HUES64 (cell line): ENCODE measurements at regions not wholly inside any gene's neighbourhood (a gene's known extent, or its start where the extent isn't known, plus 50 kb on each side); places are given as distances from the start of the nearest gene placed in this dataset.

Source experiments
- H3K27ac ChIP-seq: 2 replicates; pipeline ENCODE4 v1.7.0; 2013; ENCODE audit warnings: low read depth, low read length, inconsistent platforms
- H3K27me3 ChIP-seq: 2 replicates; pipeline ENCODE4 v1.6.1; 2013; ENCODE audit warnings: mild to moderate bottlenecking, low read length; ENCODE audit not compliant: insufficient read depth
- H3K36me3 ChIP-seq: 2 replicates; pipeline ENCODE4 v1.6.1; 2013; ENCODE audit warnings: mild to moderate bottlenecking, low read length; ENCODE audit not compliant: insufficient read depth
- H3K4me1 ChIP-seq: 2 replicates; pipeline ENCODE4 v1.6.1; 2013; ENCODE audit warnings: mild to moderate bottlenecking, low read length, moderate library complexity; ENCODE audit not compliant: insufficient read depth
- H3K4me3 ChIP-seq: 2 replicates; pipeline ENCODE4 v1.5.1; 2013; ENCODE audit warnings: mild to moderate bottlenecking, low read length, moderate library complexity
- H3K9ac ChIP-seq: 2 replicates; pipeline ENCODE4 v1.6.1; 2013; ENCODE audit warnings: mild to moderate bottlenecking, low read depth, low read length
- H3K9me3 ChIP-seq: 2 replicates; pipeline ENCODE4 v1.6.1; 2013; ENCODE audit warnings: low read depth, low read length; ENCODE audit not compliant: insufficient read depth
- WGBS: fragments of 150-250, 120-280 bp; methylation state at CpG from one replicate; pipeline ENCODE4 v1.1.7; 2013; ENCODE audit warnings: missing lambda C conversion rate; 5-methylcytosine and 5-hydroxymethylcytosine counted together

- Histone ChIP-seq H3K36me3 (no peaks in the 10 kb centered on the region), H3K9ac (no peak overlapping the region), H3K9me3 (no peaks in the 10 kb centered on the region), H3K4me1 (peaks cover 11% of the 10 kb centered on the region; the same call in 1 of the 2 replicates), H3K27me3 (no peaks in the 10 kb centered on the region), H3K4me3 (no peak overlapping the region), H3K27ac (no peak overlapping the region)
- WGBS = 92% methylated on average over 3 of the region's 3 CpGs
Observed at GRCh38 chr12:126908765-126909142, 1358.2 kb upstream of the TMEM132C start.

DNA sequence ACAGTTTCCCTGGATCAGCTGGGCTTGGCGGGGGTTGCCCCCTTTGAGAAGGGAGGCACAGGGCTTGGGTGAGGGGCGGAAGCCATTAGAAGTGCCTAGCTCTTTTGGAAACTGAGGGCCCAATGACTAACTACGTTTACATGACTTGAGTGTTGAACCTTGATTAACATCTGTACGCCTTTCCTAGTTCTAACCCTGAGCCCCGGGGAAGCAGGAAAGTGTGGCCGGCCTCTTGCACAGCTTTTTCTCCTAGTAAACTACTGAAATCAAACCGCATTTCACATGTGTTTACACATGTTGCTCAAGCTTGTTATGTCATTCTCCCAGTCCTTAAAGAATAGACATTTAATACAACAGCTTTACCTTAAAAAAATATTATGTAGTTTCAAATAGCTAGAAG is 1356.4 kb upstream of the TMEM132C start:
- 84% methylated on average over 7 of the region's 7 CpGs for WGBS
- no peaks in the 10 kb centered on the region for H3K36me3 ChIP-seq
- peaks cover 11% of the 10 kb centered on the region; the same call in 1 of the 2 replicates for H3K4me1 ChIP-seq
- H3K9me3 ChIP-seq = no peaks in the 10 kb centered on the region
- no peak overlapping the region for H3K27ac ChIP-seq
- H3K27me3 ChIP-seq = no peaks in the 10 kb centered on the region
- H3K9ac ChIP-seq = no peak overlapping the region
- H3K4me3 ChIP-seq = no peak overlapping the region

DNA sequence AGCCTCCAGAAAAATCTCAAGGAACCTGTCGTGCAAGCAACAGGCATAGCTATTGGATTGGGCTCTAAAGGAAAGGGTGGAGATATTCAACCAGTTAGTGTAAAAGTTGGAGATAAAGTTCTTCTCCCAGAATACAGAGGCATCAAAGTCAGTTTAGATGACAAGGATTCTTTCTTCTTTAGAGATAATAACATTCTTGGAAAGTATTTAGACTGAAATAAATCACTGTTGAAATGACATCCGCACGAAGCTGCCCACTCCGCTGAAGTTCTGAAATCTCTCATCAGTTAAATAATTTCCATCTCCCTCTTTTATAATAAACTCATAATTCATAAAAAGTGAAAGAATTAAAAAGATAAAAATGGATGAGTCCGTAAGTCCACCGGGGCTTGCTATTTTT is 1354.9 kb upstream of the TMEM132C start:
- Histone ChIP-seq H3K36me3 (no peaks in the 10 kb centered on the region), H3K9ac (no peak overlapping the region), H3K4me1 (peaks cover under 1% of the 10 kb centered on the region; the same call in 1 of the 2 replicates), H3K9me3 (no peaks in the 10 kb centered on the region), H3K4me3 (no peak overlapping the region), H3K27me3 (no peaks in the 10 kb centered on the region), H3K27ac (no peak overlapping the region)
- 97% methylated on average over 3 of the region's 6 CpGs for WGBS

- no peaks in the 10 kb centered on the region for H3K36me3 ChIP-seq
- no peak overlapping the region for H3K27ac ChIP-seq
- H3K27me3 ChIP-seq = no peaks in the 10 kb centered on the region
- H3K4me3 ChIP-seq = no peak overlapping the region
- H3K9ac ChIP-seq = no peak overlapping the region
- no peaks in the 10 kb centered on the region for H3K9me3 ChIP-seq
- H3K4me1 ChIP-seq = no peaks in the 10 kb centered on the region
- WGBS = 79% methylated on average over 4 of the region's 5 CpGs
Observed at GRCh38 chr12:126914170-126914793, 1352.7 kb upstream of the TMEM132C start.

GRCh38 chr12:126915309-126915708 is 1351.7 kb upstream of the TMEM132C start:
- H3K4me1 ChIP-seq = no peaks in the 10 kb centered on the region
- no peaks in the 10 kb centered on the region for H3K9me3 ChIP-seq
- H3K9ac ChIP-seq = no peak overlapping the region
- H3K27ac ChIP-seq = no peak overlapping the region
- H3K27me3 ChIP-seq = no peaks in the 10 kb centered on the region
- no peaks in the 10 kb centered on the region for H3K36me3 ChIP-seq
- H3K4me3 ChIP-seq = no peak overlapping the region
- WGBS = 95% methylated on average over 5 of the region's 6 CpGs

- 76% methylated on average over 7 of the region's 7 CpGs for WGBS
- Histone ChIP-seq H3K9ac (no peak overlapping the region), H3K36me3 (no peaks in the 10 kb centered on the region), H3K27ac (no peak overlapping the region), H3K9me3 (no peaks in the 10 kb centered on the region), H3K4me3 (no peak overlapping the region), H3K27me3 (no peaks in the 10 kb centered on the region), H3K4me1 (no peaks in the 10 kb centered on the region)
Observed at GRCh38 chr12:126926023-126926594, 1340.9 kb upstream of the TMEM132C start.

DNA sequence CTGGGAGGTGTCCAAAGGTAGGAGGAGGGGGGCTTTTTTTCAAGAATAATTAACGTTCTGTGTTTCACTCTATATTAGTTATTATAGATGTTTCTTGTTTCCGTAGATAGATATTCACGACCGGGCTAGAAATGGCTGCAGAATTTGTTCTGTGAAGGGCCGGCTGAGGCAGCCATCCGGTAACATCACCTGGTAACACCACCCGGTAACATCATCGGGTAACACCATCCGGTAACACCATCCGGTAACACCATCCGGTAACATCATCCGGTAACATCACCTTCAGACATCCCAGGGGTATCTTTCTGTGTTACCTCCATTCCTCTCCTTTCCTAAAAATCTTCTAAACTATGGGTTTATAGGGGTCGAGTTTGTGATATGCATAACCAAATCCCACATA is 1336.7 kb upstream of the TMEM132C start:
- 93% methylated on average over 11 of the region's 13 CpGs for WGBS
- H3K36me3 ChIP-seq = no peaks in the 10 kb centered on the region
- no peak overlapping the region for H3K4me3 ChIP-seq
- H3K4me1 ChIP-seq = no peaks in the 10 kb centered on the region
- H3K9me3 ChIP-seq = no peaks in the 10 kb centered on the region
- no peak overlapping the region for H3K9ac ChIP-seq
- H3K27me3 ChIP-seq = no peaks in the 10 kb centered on the region
- no peak overlapping the region for H3K27ac ChIP-seq

DNA sequence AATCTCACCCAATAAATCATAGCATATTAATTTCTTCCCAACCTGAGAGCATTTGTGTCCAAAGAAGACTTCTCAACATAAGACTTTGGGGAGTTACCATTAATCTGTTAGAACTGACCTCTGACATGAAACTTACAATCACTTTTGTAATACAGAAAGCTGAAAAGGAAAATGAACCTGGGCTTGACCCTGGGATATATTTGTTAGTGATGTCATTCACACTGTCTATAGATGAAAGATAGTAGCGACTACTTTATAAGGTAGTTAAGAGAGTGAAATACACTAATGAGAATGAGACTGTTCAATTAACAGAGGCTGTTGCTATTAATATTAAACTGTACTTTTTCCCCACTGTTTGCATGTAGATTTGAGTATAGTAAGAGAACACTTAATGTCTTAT is 1334.8 kb upstream of the TMEM132C start:
- no peaks in the 10 kb centered on the region for H3K4me1 ChIP-seq
- H3K27me3 ChIP-seq = no peaks in the 10 kb centered on the region
- H3K9me3 ChIP-seq = no peaks in the 10 kb centered on the region
- no peak overlapping the region for H3K9ac ChIP-seq
- no peak overlapping the region for H3K27ac ChIP-seq
- no peaks in the 10 kb centered on the region for H3K36me3 ChIP-seq
- no peak overlapping the region for H3K4me3 ChIP-seq
- 94% methylated on average over 1 of the region's 1 CpG for WGBS

- no peak overlapping the region for H3K4me3 ChIP-seq
- H3K4me1 ChIP-seq = no peaks in the 10 kb centered on the region
- H3K9ac ChIP-seq = no peak overlapping the region
- WGBS = 96% methylated on average over 3 of the region's 4 CpGs
- H3K9me3 ChIP-seq = no peaks in the 10 kb centered on the region
- H3K27ac ChIP-seq = no peak overlapping the region
- H3K27me3 ChIP-seq = no peaks in the 10 kb centered on the region
- H3K36me3 ChIP-seq = no peaks in the 10 kb centered on the region
Observed at GRCh38 chr12:126935435-126935834, 1331.5 kb upstream of the TMEM132C start.

- H3K27me3 ChIP-seq = no peaks in the 10 kb centered on the region
- H3K4me1 ChIP-seq = no peaks in the 10 kb centered on the region
- no peaks in the 10 kb centered on the region for H3K36me3 ChIP-seq
- H3K27ac ChIP-seq = no peak overlapping the region
- H3K9me3 ChIP-seq = peaks cover 2% of the 10 kb centered on the region; the same call in 1 of the 2 replicates
- no peak overlapping the region for H3K4me3 ChIP-seq
- H3K9ac ChIP-seq = no peak overlapping the region
- 79% methylated on average over 11 of the region's 11 CpGs for WGBS
Observed at GRCh38 chr12:126936181-126936851, 1330.7 kb upstream of the TMEM132C start.

GRCh38 chr12:126937431-126937830 is 1329.5 kb upstream of the TMEM132C start:
- Histone ChIP-seq H3K4me3 (no peak overlapping the region), H3K4me1 (no peaks in the 10 kb centered on the region)

More at GRCh38 chr12:126937431-126937830, 1329.5 kb upstream of the TMEM132C start:
- 100% methylated on average over 1 of the region's 1 CpG for WGBS
- Histone ChIP-seq H3K9me3 (peaks cover 8% of the 10 kb centered on the region), H3K36me3 (no peaks in the 10 kb centered on the region), H3K27ac (no peak overlapping the region), H3K27me3 (no peaks in the 10 kb centered on the region), H3K9ac (no peak overlapping the region)
